Loucy (cell line): ENCODE measurements at regions not wholly inside any gene's neighbourhood (a gene's known extent, or its start where the extent isn't known, plus 50 kb on each side); places are given as distances from the start of the nearest gene placed in this dataset.

Experiments
- H2AFZ ChIP-seq: fragments of 200-600 bp; sonication (generic); 2 replicates; pipeline ENCODE4 v1.6.0; 2016; ENCODE audit warnings: antibody characterized with exemption, mild to moderate bottlenecking, low read length, moderate library complexity
- H3F3A ChIP-seq: fragments of 200-600 bp; 2 replicates; pipeline ENCODE4 v1.6.0; 2016; ENCODE audit warnings: antibody characterized with exemption, low read depth, mild to moderate bottlenecking
- H3K27me3 ChIP-seq: fragments of 200-600 bp; sonication (generic); 2 replicates; pipeline ENCODE4 v1.6.1; 2014; ENCODE audit warnings: low read length, mild to moderate bottlenecking; ENCODE audit not compliant: insufficient read depth, poor library complexity, severe bottlenecking
- H3K36me3 ChIP-seq: fragments of 200-600 bp; sonication (generic); 2 replicates; pipeline ENCODE4 v1.6.1; 2016; ENCODE audit warnings: low read length; ENCODE audit not compliant: insufficient read depth
- H3K4me1 ChIP-seq: fragments of 200-600 bp; sonication (generic); 2 replicates; pipeline ENCODE4 v1.5.1; 2014; ENCODE audit warnings: low read length, mild to moderate bottlenecking; ENCODE audit not compliant: insufficient read depth, poor library complexity, severe bottlenecking
- H3K4me2 ChIP-seq: fragments of 200-600 bp; sonication (generic); 2 replicates; pipeline ENCODE4 v1.6.0; 2014; ENCODE audit warnings: antibody characterized with exemption, low read length, low read depth, mild to moderate bottlenecking; ENCODE audit not compliant: poor library complexity, severe bottlenecking
- H3K4me3 ChIP-seq: fragments of 200-600 bp; sonication (generic); 2 replicates; pipeline ENCODE4 v1.5.1; 2014; ENCODE audit warnings: low read length, mild to moderate bottlenecking, mixed read lengths; ENCODE audit not compliant: poor library complexity, severe bottlenecking
- H3K79me2 ChIP-seq: fragments of 200-600 bp; sonication (generic); 2 replicates; pipeline ENCODE4 v1.6.1; 2014; ENCODE audit warnings: low read length; ENCODE audit not compliant: insufficient read depth
- H3K9ac ChIP-seq: fragments of 200-600 bp; sonication (generic); 2 replicates; pipeline ENCODE4 v1.6.0; 2014; ENCODE audit warnings: mild to moderate bottlenecking, low read depth, low read length, moderate library complexity; ENCODE audit not compliant: poor library complexity, severe bottlenecking
- H3K9me2 ChIP-seq: fragments of 200-600 bp; sonication (generic); replicated peaks from 2 replicates; pipeline ENCODE4 v1.6.1; 2016; ENCODE audit warnings: low read depth, low read length, mixed read lengths
- H3K9me3 ChIP-seq: fragments of 200-600 bp; sonication (generic); 2 replicates; pipeline ENCODE4 v1.6.1; 2014; ENCODE audit warnings: mild to moderate bottlenecking, antibody characterized with exemption, low read length, low read depth; ENCODE audit not compliant: insufficient read depth
- H4K20me1 ChIP-seq: fragments of 200-600 bp; sonication (generic); 2 replicates; pipeline ENCODE4 v1.6.0; 2014; ENCODE audit warnings: antibody characterized with exemption, low read length, mild to moderate bottlenecking; ENCODE audit not compliant: insufficient read depth, poor library complexity, severe bottlenecking
- CTCF ChIP-seq: fragments of 200-600 bp; sonication (generic); conservative IDR thresholded peaks from 2 replicates; pipeline ENCODE4 v1.5.1; 2014; ENCODE audit warnings: mild to moderate bottlenecking, antibody characterized with exemption, low read length
- EZH2phosphoT487 ChIP-seq: fragments of 200-600 bp; IDR thresholded peaks from 2 replicates; pipeline ENCODE4 v1.6.1; 2018; ENCODE audit warnings: antibody characterized with exemption, mild to moderate bottlenecking, moderate library complexity, borderline replicate concordance

GRCh38 chr3:144380849-144381248 is 409.2 kb downstream of the DIPK2A start:
- no peak overlapping the region for H2AFZ ChIP-seq
- H3K4me3 ChIP-seq: no peak overlapping the region
- no peaks in the 10 kb centered on the region; the same call in 1 of the 2 replicates for H3K9me2 ChIP-seq
- H3F3A ChIP-seq: no peaks in the 10 kb centered on the region
- H3K79me2 ChIP-seq: no peaks in the 10 kb centered on the region
- no peaks in the 10 kb centered on the region for H3K36me3 ChIP-seq
- H3K9ac ChIP-seq: no peak overlapping the region
- H3K27me3 ChIP-seq: no peaks in the 10 kb centered on the region
- TF ChIP-seq CTCF: no peak
- no peak for TF ChIP-seq EZH2phosphoT487
- no peak overlapping the region for H3K4me2 ChIP-seq
- H4K20me1 ChIP-seq: no peaks in the 10 kb centered on the region
- H3K9me3 ChIP-seq: no peaks in the 10 kb centered on the region
- no peaks in the 10 kb centered on the region for H3K4me1 ChIP-seq

GRCh38 chr3:144381607-144382006 is 410.0 kb downstream of the DIPK2A start:
- no peaks in the 10 kb centered on the region for H4K20me1 ChIP-seq
- H3K4me3 ChIP-seq: no peak overlapping the region
- no peaks in the 10 kb centered on the region for H3K36me3 ChIP-seq
- H3F3A ChIP-seq: no peaks in the 10 kb centered on the region
- no peaks in the 10 kb centered on the region for H3K79me2 ChIP-seq
- H3K4me1 ChIP-seq: no peaks in the 10 kb centered on the region
- no peaks in the 10 kb centered on the region; the same call in 1 of the 2 replicates for H3K9me2 ChIP-seq
- H2AFZ ChIP-seq: no peak overlapping the region
- TF ChIP-seq CTCF (no peak), EZH2phosphoT487 (no peak)
- no peak overlapping the region for H3K9ac ChIP-seq
- no peaks in the 10 kb centered on the region for H3K27me3 ChIP-seq
- H3K9me3 ChIP-seq: no peaks in the 10 kb centered on the region
- H3K4me2 ChIP-seq: no peak overlapping the region

GRCh38 chr3:144384241-144384979 is 412.8 kb downstream of the DIPK2A start:
- H3K36me3 ChIP-seq: no peaks in the 10 kb centered on the region
- no peak overlapping the region for H3K4me2 ChIP-seq
- no peak overlapping the region for H2AFZ ChIP-seq
- no peak overlapping the region for H3K4me3 ChIP-seq
- H3K9me2 ChIP-seq: no peaks in the 10 kb centered on the region; the same call in 1 of the 2 replicates
- H3K79me2 ChIP-seq: no peaks in the 10 kb centered on the region
- TF ChIP-seq CTCF (no peak), EZH2phosphoT487 (no peak)
- no peaks in the 10 kb centered on the region for H3K4me1 ChIP-seq
- no peaks in the 10 kb centered on the region for H3F3A ChIP-seq
- H3K9ac ChIP-seq: no peak overlapping the region
- no peaks in the 10 kb centered on the region for H3K9me3 ChIP-seq
- no peaks in the 10 kb centered on the region for H3K27me3 ChIP-seq
- no peaks in the 10 kb centered on the region for H4K20me1 ChIP-seq
